ENCODE measurements at regions not wholly inside any gene's neighbourhood (a gene's known extent, or its start where the extent isn't known, plus 50 kb on each side); places are given as distances from the start of the nearest gene placed in this dataset.
"Not testable (repeated sequence)": the region's sequence is repeated elsewhere in the genome, so short reads cannot be mapped to it uniquely, and the experiment has no call there.

DNA sequence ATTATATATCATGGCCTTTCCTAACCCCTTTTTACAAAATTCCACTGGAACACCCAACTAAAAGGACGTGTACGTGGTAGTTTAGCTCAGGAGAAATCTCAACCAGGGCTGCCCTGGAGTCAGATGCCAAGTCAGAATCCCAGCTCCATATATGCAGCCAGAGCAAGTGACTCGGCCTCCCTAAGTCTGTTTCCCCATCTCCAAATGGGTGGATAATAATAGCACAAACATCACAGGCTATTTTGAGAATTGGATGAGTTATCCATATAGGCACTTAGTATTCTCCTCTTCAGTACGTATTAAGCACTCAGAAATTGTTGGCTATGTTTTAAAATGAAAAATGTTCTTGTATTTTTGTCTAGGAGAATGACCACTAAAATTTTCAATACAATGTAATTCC lies 481.5 kb downstream of the CD109 start:
- Histone ChIP-seq H3K27ac (ENCODE audit: low read depth, low read length, poor library complexity, severe bottlenecking) (no peak overlapping the region), H3K4me2 (ENCODE audit: low read length) (no peak overlapping the region), H3K9me3 (ENCODE audit: low read length) (no peaks in the 10 kb centered on the region), H3K9me2 (ENCODE audit: insufficient read depth, low read length) (no peaks in the 10 kb centered on the region), H3K79me2 (ENCODE audit: insufficient read depth, low read depth, low read length) (no peaks in the 10 kb centered on the region), H3K36me3 (ENCODE audit: insufficient read depth, low read length) (no peaks in the 10 kb centered on the region), H2AFZ (ENCODE audit: low read length) (no peak overlapping the region), H3K4me1 (ENCODE audit: insufficient read depth, low read length, poor library complexity, severe bottlenecking) (no peaks in the 10 kb centered on the region), H4K20me1 (ENCODE audit: insufficient read depth, low read length) (no peaks in the 10 kb centered on the region), H3K4me3 (ENCODE audit: low read depth, low read length, poor library complexity, severe bottlenecking) (no peak overlapping the region)
- TF ChIP-seq, protein P1, sequence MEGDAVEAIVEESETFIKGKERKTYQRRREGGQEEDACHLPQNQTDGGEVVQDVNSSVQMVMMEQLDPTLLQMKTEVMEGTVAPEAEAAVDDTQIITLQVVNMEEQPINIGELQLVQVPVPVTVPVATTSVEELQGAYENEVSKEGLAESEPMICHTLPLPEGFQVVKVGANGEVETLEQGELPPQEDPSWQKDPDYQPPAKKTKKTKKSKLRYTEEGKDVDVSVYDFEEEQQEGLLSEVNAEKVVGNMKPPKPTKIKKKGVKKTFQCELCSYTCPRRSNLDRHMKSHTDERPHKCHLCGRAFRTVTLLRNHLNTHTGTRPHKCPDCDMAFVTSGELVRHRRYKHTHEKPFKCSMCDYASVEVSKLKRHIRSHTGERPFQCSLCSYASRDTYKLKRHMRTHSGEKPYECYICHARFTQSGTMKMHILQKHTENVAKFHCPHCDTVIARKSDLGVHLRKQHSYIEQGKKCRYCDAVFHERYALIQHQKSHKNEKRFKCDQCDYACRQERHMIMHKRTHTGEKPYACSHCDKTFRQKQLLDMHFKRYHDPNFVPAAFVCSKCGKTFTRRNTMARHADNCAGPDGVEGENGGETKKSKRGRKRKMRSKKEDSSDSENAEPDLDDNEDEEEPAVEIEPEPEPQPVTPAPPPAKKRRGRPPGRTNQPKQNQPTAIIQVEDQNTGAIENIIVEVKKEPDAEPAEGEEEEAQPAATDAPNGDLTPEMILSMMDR (conservative IDR thresholded peaks at IDR 0.05; ENCODE audit: low read length): no peak
- TF ChIP-seq EZH2phosphoT487 (IDR thresholded peaks at IDR 0.05; ENCODE audit: borderline replicate concordance, low read depth, low read length): no peak
- CTCF ChIA-PET (ENCODE audit: unreplicated experiment): no interaction called here
- no peak for DNase-seq (ENCODE audit: low spot score)
- intact Hi-C loops (cut with micrococcal nuclease; ENCODE audit: unreplicated experiment): no loop called here
- POLR2A ChIA-PET: interaction anchor here (0.6 kb wide), 1 partner anchor 388 kb away, joined by 3 read pairs; no protein-coding TSS in a partner anchor
- BruUV-seq (replicated peaks): no TSS peak

DNA sequence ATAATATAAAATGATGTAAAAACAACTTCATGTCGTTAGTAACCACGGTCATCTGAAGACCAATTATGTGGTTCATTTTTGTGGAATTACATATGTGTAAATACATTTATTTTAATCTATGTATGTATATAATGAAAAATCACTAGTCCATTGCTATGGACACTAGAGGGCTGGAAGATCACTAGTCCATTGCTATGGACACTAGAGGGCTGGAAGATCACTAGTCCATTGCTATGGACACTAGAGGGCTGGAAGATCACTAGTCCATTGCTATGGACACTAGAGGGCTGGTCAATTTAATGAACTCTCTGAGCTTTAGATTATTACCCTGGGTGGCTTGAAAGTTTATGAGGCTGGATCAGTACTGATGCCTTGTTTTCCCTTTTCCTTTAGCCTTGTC lies 474.5 kb downstream of the CD109 start:
- H2AFZ ChIP-seq (ENCODE audit: low read length); H3K27ac ChIP-seq (ENCODE audit: low read depth, low read length, poor library complexity, severe bottlenecking); H3K9me2 ChIP-seq (ENCODE audit: insufficient read depth, low read length); DNase-seq (ENCODE audit: low spot score); H3K36me3 ChIP-seq (ENCODE audit: insufficient read depth, low read length); H4K20me1 ChIP-seq (ENCODE audit: insufficient read depth, low read length); H3K79me2 ChIP-seq (ENCODE audit: insufficient read depth, low read depth, low read length); intact Hi-C loops (cut with micrococcal nuclease; ENCODE audit: unreplicated experiment); CTCF ChIA-PET (ENCODE audit: unreplicated experiment); H3K4me2 ChIP-seq (ENCODE audit: low read length); H3K4me1 ChIP-seq (ENCODE audit: insufficient read depth, low read length, poor library complexity, severe bottlenecking); H3K9me3 ChIP-seq (ENCODE audit: low read length); POLR2A ChIA-PET; H3K4me3 ChIP-seq (ENCODE audit: low read depth, low read length, poor library complexity, severe bottlenecking); BruUV-seq (replicated peaks): not testable (repeated sequence)

DNA sequence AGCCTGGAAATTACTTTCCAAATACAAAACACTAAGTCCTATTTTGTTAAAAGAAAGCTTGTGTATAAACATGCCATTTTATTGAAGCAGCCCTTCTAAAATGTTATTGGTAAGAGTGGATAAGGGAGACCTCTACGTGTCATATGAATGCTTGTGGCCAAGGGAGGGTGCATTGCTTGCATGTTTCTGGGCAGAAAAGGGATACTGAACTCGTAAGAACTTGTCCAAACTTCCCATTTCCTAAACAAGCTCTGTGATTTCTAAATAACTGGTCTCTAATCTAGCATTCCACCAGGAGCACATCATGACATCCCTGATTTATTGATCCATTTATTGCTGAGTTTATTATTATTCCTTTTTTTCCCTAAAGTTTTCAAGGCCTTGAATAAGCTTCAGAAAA lies 474.1 kb downstream of the CD109 start:
- no peaks in the 10 kb centered on the region for H3K36me3 ChIP-seq (ENCODE audit: insufficient read depth, low read length)
- H3K9me2 ChIP-seq (ENCODE audit: insufficient read depth, low read length): no peaks in the 10 kb centered on the region
- H3K9me3 ChIP-seq (ENCODE audit: low read length): no peaks in the 10 kb centered on the region
- H3K79me2 ChIP-seq (ENCODE audit: insufficient read depth, low read depth, low read length): no peaks in the 10 kb centered on the region
- H3K4me1 ChIP-seq (ENCODE audit: insufficient read depth, low read length, poor library complexity, severe bottlenecking): no peaks in the 10 kb centered on the region
- TF ChIP-seq, protein P1 (conservative IDR thresholded peaks at IDR 0.05; ENCODE audit: low read length): no peak
- no peak for TF ChIP-seq EZH2phosphoT487 (IDR thresholded peaks at IDR 0.05; ENCODE audit: borderline replicate concordance, low read depth, low read length)
- no peak overlapping the region for H3K27ac ChIP-seq (ENCODE audit: low read depth, low read length, poor library complexity, severe bottlenecking)
- ChIA-PET CTCF (ENCODE audit: unreplicated experiment) (no interaction called here), POLR2A (interaction anchor here (1.1 kb wide), 1 partner anchor 9 kb away, joined by 5 read pairs; no protein-coding TSS in a partner anchor)
- H3K4me2 ChIP-seq (ENCODE audit: low read length): no peak overlapping the region
- no TSS peak for BruUV-seq (replicated peaks)
- no peak overlapping the region for H3K4me3 ChIP-seq (ENCODE audit: low read depth, low read length, poor library complexity, severe bottlenecking)
- H2AFZ ChIP-seq (ENCODE audit: low read length): no peak overlapping the region
- intact Hi-C loops (cut with micrococcal nuclease; ENCODE audit: unreplicated experiment): no loop called here
- no peaks in the 10 kb centered on the region for H4K20me1 ChIP-seq (ENCODE audit: insufficient read depth, low read length)
- DNase-seq (ENCODE audit: low spot score): no peak
